GM23338 (cell line): ENCODE measurements at regions not wholly inside any gene's neighbourhood (a gene's known extent, or its start where the extent isn't known, plus 50 kb on each side); places are given as distances from the start of the nearest gene placed in this dataset.

ENCODE experiments used
- ATAC-seq: fragments of 200-7000 bp; cut with Tn5 transposase; 3 replicates; pipeline ENCODE4 v1.9.1; 2020
- DNase-seq: peaks from one replicate; pipeline ENCODE4 v3.0.0-alpha.2; 2015; ENCODE audit warnings: low spot score
- H2AFZ ChIP-seq: fragments of 200-600 bp; sonication (generic); 2 replicates; pipeline ENCODE4 v1.8.0; 2016; ENCODE audit warnings: antibody characterized with exemption, mild to moderate bottlenecking, moderate library complexity
- H3F3A ChIP-seq: fragments of 200-600 bp; sonication (generic); replicated peaks from 2 replicates; pipeline ENCODE4 v1.8.0; 2017; ENCODE audit warnings: antibody characterized with exemption, mixed run types, low read depth
- H3K27ac ChIP-seq: fragments of 200-600 bp; sonication (generic); 2 replicates; pipeline ENCODE4 v1.6.1; 2016; ENCODE audit warnings: low read depth
- H3K27me3 ChIP-seq: fragments of 200-600 bp; sonication (generic); 2 replicates; pipeline ENCODE4 v1.8.0; 2016; ENCODE audit warnings: mild to moderate bottlenecking, mixed run types, moderate library complexity; ENCODE audit not compliant: insufficient read depth
- H3K36me3 ChIP-seq: fragments of 200-600 bp; sonication (generic); 2 replicates; pipeline ENCODE4 v1.8.0; 2016; ENCODE audit warnings: mild to moderate bottlenecking; ENCODE audit not compliant: insufficient read depth
- H3K4me1 ChIP-seq: fragments of 200-600 bp; sonication (generic); 2 replicates; pipeline ENCODE4 v1.8.0; 2016; ENCODE audit warnings: mild to moderate bottlenecking, moderate library complexity; ENCODE audit not compliant: insufficient read depth
- H3K4me2 ChIP-seq: fragments of 200-600 bp; sonication (generic); 2 replicates; pipeline ENCODE4 v1.7.1; 2017; ENCODE audit warnings: mixed run types
- H3K4me3 ChIP-seq: fragments of 200-600 bp; sonication (generic); 2 replicates; pipeline ENCODE4 v1.6.1; 2016; ENCODE audit warnings: mixed run types
- H3K79me2 ChIP-seq: fragments of 200-600 bp; sonication (generic); replicated peaks from 2 replicates; pipeline ENCODE4 v1.8.0; 2017; ENCODE audit warnings: mild to moderate bottlenecking; ENCODE audit not compliant: insufficient read depth
- H3K9me2 ChIP-seq: fragments of 200-600 bp; sonication (generic); 2 replicates; pipeline ENCODE4 v1.8.0; 2017; ENCODE audit not compliant: insufficient read depth
- H4K20me1 ChIP-seq: fragments of 200-600 bp; sonication (generic); replicated peaks from 2 replicates; pipeline ENCODE4 v1.8.0; 2017; ENCODE audit warnings: mild to moderate bottlenecking; ENCODE audit not compliant: insufficient read depth
- H3K27ac Mint-ChIP-seq: 2 replicates; pipeline ENCODE4 v1.8.0; 2020; ENCODE audit warnings: inconsistent platforms, mild to moderate bottlenecking, moderate library complexity, mixed read lengths
- H3K27me3 Mint-ChIP-seq: 3 replicates; pipeline ENCODE4 v1.8.0; 2022; ENCODE audit warnings: low read depth, mild to moderate bottlenecking, moderate library complexity, mixed read lengths, inconsistent platforms; ENCODE audit not compliant: insufficient read depth, poor library complexity
- H3K36me3 Mint-ChIP-seq: 3 replicates; pipeline ENCODE4 v1.8.0; 2021; ENCODE audit warnings: low read depth, mild to moderate bottlenecking, inconsistent platforms, moderate library complexity, mixed read lengths
- H3K4me1 Mint-ChIP-seq: 3 replicates; pipeline ENCODE4 v1.8.0; 2020; ENCODE audit warnings: mild to moderate bottlenecking, inconsistent platforms, mixed read lengths
- H3K4me3 Mint-ChIP-seq: 3 replicates; pipeline ENCODE4 v1.8.0; 2021; ENCODE audit warnings: moderate library complexity, mild to moderate bottlenecking, inconsistent platforms, mixed read lengths
- H3K9me3 Mint-ChIP-seq: 3 replicates; pipeline ENCODE4 v1.8.0; 2020; ENCODE audit warnings: moderate library complexity, mild to moderate bottlenecking, inconsistent platforms, mixed read lengths
- NANOG ChIP-seq: IDR thresholded peaks from 2 replicates; pipeline ENCODE4 v1.6.1; 2016; ENCODE audit warnings: antibody characterized with exemption, borderline replicate concordance
- POLR2AphosphoS5 ChIP-seq: IDR thresholded peaks from 2 replicates; pipeline ENCODE4 v1.6.1; 2016; ENCODE audit warnings: antibody characterized with exemption, low read depth
- REST ChIP-seq: IDR thresholded peaks from one replicate; pipeline ENCODE4 v1.6.1; 2018; ENCODE audit warnings: antibody characterized with exemption; ENCODE audit not compliant: unreplicated experiment
- ZNF331 ChIP-seq: fragments of 250-450 bp; sonication (Bioruptor Pico); IDR thresholded peaks from 2 replicates; pipeline ENCODE4 v1.5.0; 2020; ENCODE audit warnings: low read depth, mild to moderate bottlenecking, moderate library complexity
- ZNF462 ChIP-seq: fragments of 250-450 bp; sonication (Bioruptor Pico); IDR thresholded peaks from 2 replicates; pipeline ENCODE4 v1.5.0; 2020; ENCODE audit warnings: mild to moderate bottlenecking, moderate library complexity

GRCh38 chr18:78704971-78705461, 274.6 kb upstream of the SALL3 start (continued):
- TF ChIP-seq ZNF462 (CRISPR knock-in tag) (no peak), ZNF331 (CRISPR knock-in tag) (no peak), REST (no peak), POLR2AphosphoS5 (no peak)

- Histone ChIP-seq H4K20me1 (no peaks in the 10 kb centered on the region), H3K36me3 (no peaks in the 10 kb centered on the region; the same call in 1 of the 2 replicates), H3K79me2 (no peaks in the 10 kb centered on the region), H3K9me2 (no peaks in the 10 kb centered on the region), H3F3A (no peaks in the 10 kb centered on the region), H3K4me3 (no peak overlapping the region), H2AFZ (no peak overlapping the region), H3K4me2 (no peak overlapping the region), H3K27me3 (no peaks in the 10 kb centered on the region), H3K4me1 (no peaks in the 10 kb centered on the region), H3K27ac (no peak overlapping the region)
- Mint-ChIP-seq H3K4me1 (no peaks in the 10 kb centered on the region; the same call in 2 of the 3 replicates), H3K9me3 (peaks cover 93% of the 10 kb centered on the region), H3K36me3 (peaks cover 30% of the 10 kb centered on the region), H3K4me3 (no peak overlapping the region), H3K27ac (no peak overlapping the region), H3K27me3 (peaks cover 2% of the 10 kb centered on the region)
- no peak for ATAC-seq
- no peak for DNase-seq
- no peak for TF ChIP-seq POLR2AphosphoS5
- no peak for TF ChIP-seq ZNF462 (CRISPR knock-in tag)
- TF ChIP-seq NANOG, result no peak
- TF ChIP-seq ZNF331 (CRISPR knock-in tag), result no peak
These were observed 270.3 kb upstream of the SALL3 start for GRCh38 chr18:78709261-78709809.
